ENCODE measurements at regions not wholly inside any gene's neighbourhood (a gene's known extent, or its start where the extent isn't known, plus 50 kb on each side); places are given as distances from the start of the nearest gene placed in this dataset.
"Not testable (repeated sequence)": the region's sequence is repeated elsewhere in the genome, so short reads cannot be mapped to it uniquely, and the experiment has no call there.

GRCh38 chr20:48505066-48505465, 322.7 kb downstream of the PREX1 start:
- H3K4me2 ChIP-seq (replicated peaks; ENCODE audit: extremely low read depth, low read length, poor library complexity, severe bottlenecking); H3K9me3 ChIP-seq (replicated peaks in 1 of 2; ENCODE audit: control insufficient read depth in 1 of 2, insufficient read depth in 1 of 2, low read length in 2 of 2); H3K79me2 ChIP-seq (ENCODE audit: insufficient read depth, low read length); H3K27me3 ChIP-seq (ENCODE audit: control insufficient read depth in 2 of 2, insufficient read depth in 2 of 2, low read length in 2 of 2); H3K4me1 ChIP-seq (ENCODE audit: control insufficient read depth in 1 of 2, insufficient read depth in 2 of 2, low read length in 2 of 2); H2AFZ ChIP-seq (ENCODE audit: insufficient read depth, low read depth, low read length, poor library complexity, severe bottlenecking); H3K27ac Mint-ChIP-seq; H3K27ac ChIP-seq (ENCODE audit: low read depth in 1 of 2, low read length in 2 of 2); H3K4me3 ChIP-seq (replicated peaks in 1 of 3; ENCODE audit: low read depth in 2 of 3, low read length in 3 of 3); H3K36me3 Mint-ChIP-seq; H3K27me3 Mint-ChIP-seq (ENCODE audit: low read depth in 3 of 3); H3K4me1 Mint-ChIP-seq; H4K20me1 ChIP-seq (ENCODE audit: insufficient read depth, low read length); H3K9ac ChIP-seq (ENCODE audit: insufficient read depth, low read length, poor library complexity, severe bottlenecking); intact Hi-C loops (cut with micrococcal nuclease); DNase-seq; H3K36me3 ChIP-seq (replicated peaks in 1 of 2; ENCODE audit: control insufficient read depth in 1 of 2, insufficient read depth in 2 of 2, low read length in 2 of 2): not testable (repeated sequence)
- Mint-ChIP-seq H3K4me3 (peak overlapping the region in 1 of 2 donors; percentile 5), H3K9me3 (peaks cover 0 to 10% (median 5%) of the 10 kb centered on the region in 7 donors)
- WGBS (ENCODE audit: insufficient coverage), result 86% methylated on average over 7 of the region's 12 CpGs

- H3K9me3 ChIP-seq (replicated peaks in 1 of 2; ENCODE audit: control insufficient read depth in 1 of 2, insufficient read depth in 1 of 2, low read length in 2 of 2), result no peaks in the 10 kb centered on the region
- H3K27me3 Mint-ChIP-seq (ENCODE audit: low read depth in 3 of 3), result peaks cover 4 to 7% (median 6%) of the 10 kb centered on the region in 3 donors
- H3K4me2 ChIP-seq (replicated peaks; ENCODE audit: extremely low read depth, low read length, poor library complexity, severe bottlenecking), result no peak overlapping the region
- H3K27me3 ChIP-seq (ENCODE audit: control insufficient read depth in 2 of 2, insufficient read depth in 2 of 2, low read length in 2 of 2), result no peaks in the 10 kb centered on the region
- intact Hi-C loops (cut with micrococcal nuclease), result no loop called here
- WGBS (ENCODE audit: insufficient coverage), result 78% methylated on average over 14 of the region's 14 CpGs
- no peak for DNase-seq
- H3K4me3 Mint-ChIP-seq, result no peak overlapping the region
- H4K20me1 ChIP-seq (ENCODE audit: insufficient read depth, low read length), result no peaks in the 10 kb centered on the region
- H3K4me1 ChIP-seq (ENCODE audit: control insufficient read depth in 1 of 2, insufficient read depth in 2 of 2, low read length in 2 of 2), result no peaks in the 10 kb centered on the region
- no peak overlapping the region for H3K27ac ChIP-seq (ENCODE audit: low read depth in 1 of 2, low read length in 2 of 2)
- H2AFZ ChIP-seq (ENCODE audit: insufficient read depth, low read depth, low read length, poor library complexity, severe bottlenecking), result no peak overlapping the region
- H3K79me2 ChIP-seq (ENCODE audit: insufficient read depth, low read length), result no peaks in the 10 kb centered on the region
- TF ChIP-seq CTCF (IDR thresholded peaks at IDR 0.05), result no peak
- no peaks in the 10 kb centered on the region for H3K36me3 Mint-ChIP-seq
- H3K4me1 Mint-ChIP-seq, result no peaks in the 10 kb centered on the region
- no peak overlapping the region for H3K27ac Mint-ChIP-seq
- H3K9ac ChIP-seq (ENCODE audit: insufficient read depth, low read length, poor library complexity, severe bottlenecking), result no peak overlapping the region
- H3K9me3 Mint-ChIP-seq, result peaks cover 0 to 4% (median 2%) of the 10 kb centered on the region in 7 donors
- no peaks in the 10 kb centered on the region for H3K36me3 ChIP-seq (replicated peaks in 1 of 2; ENCODE audit: control insufficient read depth in 1 of 2, insufficient read depth in 2 of 2, low read length in 2 of 2)
- H3K4me3 ChIP-seq (replicated peaks in 1 of 3; ENCODE audit: low read depth in 2 of 3, low read length in 3 of 3), result no peak overlapping the region
These were observed 324.5 kb downstream of the PREX1 start for GRCh38 chr20:48503166-48503815.

All from CD14-positive monocyte (primary cell).